Calu3 (cell line): ENCODE measurements at regions not wholly inside any gene's neighbourhood (a gene's known extent, or its start where the extent isn't known, plus 50 kb on each side); places are given as distances from the start of the nearest gene placed in this dataset.

ENCODE experiments used
- BruUV-seq: library from RNA; stranded (reverse); fragments of 400-500 nt; replicated peaks from 2 replicates; lab custom pipeline; 2021; lab: Mats Ljungman, UMichigan
- CTCF ChIA-PET: fragments of 300-600 bp; sonication (Branson Sonifier 250); formaldehyde crosslinking; loops from one replicate; lab custom pipeline; 2022; ENCODE audit warnings: antibody characterized with exemption; lab: Charles Lee
- DNase-seq: peaks from one replicate; pipeline ENCODE4 v3.0.0; 2022
- H3K27ac Mint-ChIP-seq: one replicate; pipeline ENCODE4 v1.8.0; 2022; ENCODE audit warnings: mixed read lengths; ENCODE audit not compliant: unreplicated experiment
- H3K27me3 Mint-ChIP-seq: one replicate; pipeline ENCODE4 v1.8.0; 2022; ENCODE audit warnings: mixed read lengths; ENCODE audit not compliant: unreplicated experiment
- H3K36me3 Mint-ChIP-seq: one replicate; pipeline ENCODE4 v1.8.0; 2022; ENCODE audit warnings: mild to moderate bottlenecking, moderate library complexity, mixed read lengths; ENCODE audit not compliant: insufficient read depth, unreplicated experiment
- H3K4me1 Mint-ChIP-seq: one replicate; pipeline ENCODE4 v1.8.0; 2022; ENCODE audit warnings: mild to moderate bottlenecking, low read depth, mixed read lengths; ENCODE audit not compliant: unreplicated experiment
- H3K4me3 Mint-ChIP-seq: one replicate; pipeline ENCODE4 v1.8.0; 2022; ENCODE audit warnings: mild to moderate bottlenecking, low read depth, moderate library complexity, mixed read lengths; ENCODE audit not compliant: unreplicated experiment
- H3K9me3 Mint-ChIP-seq: one replicate; pipeline ENCODE4 v1.8.0; 2022; ENCODE audit warnings: low read depth, mixed read lengths; ENCODE audit not compliant: unreplicated experiment
- CTCF ChIP-seq: fragments of 200-600 bp; IDR thresholded peaks from one replicate; pipeline ENCODE4 v1.8.0; 2022; ENCODE audit warnings: antibody characterized with exemption; ENCODE audit not compliant: unreplicated experiment
- intact Hi-C: fragments of 100-400 bp; cut with micrococcal nuclease; formaldehyde crosslinking; loops from one replicate; pipeline ENCODE4 v1.10.0; 2022; ENCODE audit not compliant: unreplicated experiment

- no TSS peak for BruUV-seq
- Mint-ChIP-seq H3K4me1 (no peaks in the 10 kb centered on the region), H3K27ac (no peak overlapping the region), H3K27me3 (no peaks in the 10 kb centered on the region), H3K4me3 (no peak overlapping the region), H3K36me3 (no peaks in the 10 kb centered on the region), H3K9me3 (no peaks in the 10 kb centered on the region)
- no peak for TF ChIP-seq CTCF
- intact Hi-C loops = no loop called here
- CTCF ChIA-PET = no interaction called here
- no peak for DNase-seq
Observed at GRCh38 chr11:96899971-96900370, 510.2 kb downstream of the JRKL start.

GRCh38 chr11:96905143-96905542 lies 515.3 kb downstream of the JRKL start:
- Mint-ChIP-seq H3K27me3 (no peaks in the 10 kb centered on the region), H3K4me3 (no peak overlapping the region), H3K9me3 (no peaks in the 10 kb centered on the region), H3K27ac (no peak overlapping the region), H3K36me3 (no peaks in the 10 kb centered on the region), H3K4me1 (no peaks in the 10 kb centered on the region)
- BruUV-seq = no TSS peak
- CTCF ChIA-PET = no interaction called here
- DNase-seq = no peak
- no peak for TF ChIP-seq CTCF
- intact Hi-C loops = no loop called here

- Mint-ChIP-seq H3K9me3 (no peaks in the 10 kb centered on the region), H3K4me3 (no peak overlapping the region), H3K27me3 (no peaks in the 10 kb centered on the region), H3K36me3 (no peaks in the 10 kb centered on the region), H3K4me1 (no peaks in the 10 kb centered on the region), H3K27ac (no peak overlapping the region)
- intact Hi-C loops = no loop called here
- BruUV-seq = no TSS peak
- TF ChIP-seq CTCF = no peak
- CTCF ChIA-PET = no interaction called here
- DNase-seq = no peak
Observed at GRCh38 chr11:96905663-96906062, 515.9 kb downstream of the JRKL start.

- Mint-ChIP-seq H3K4me1 (no peaks in the 10 kb centered on the region), H3K9me3 (no peaks in the 10 kb centered on the region), H3K27ac (no peak overlapping the region), H3K36me3 (no peaks in the 10 kb centered on the region), H3K4me3 (no peak overlapping the region), H3K27me3 (no peaks in the 10 kb centered on the region)
- no TSS peak for BruUV-seq
- DNase-seq = no peak
- intact Hi-C loops = no loop called here
- CTCF ChIA-PET = no interaction called here
- no peak for TF ChIP-seq CTCF
Observed at GRCh38 chr11:96906476-96906875, 516.7 kb downstream of the JRKL start.
